ENCODE measurements at regions not wholly inside any gene's neighbourhood (a gene's known extent, or its start where the extent isn't known, plus 50 kb on each side); places are given as distances from the start of the nearest gene placed in this dataset.

- no peak for TF ChIP-seq CTCF (IDR thresholded peaks at IDR 0.05)
- no peak for TF ChIP-seq POLR2A (IDR thresholded peaks at IDR 0.05)
Measured at GRCh38 chr4:107490116-107490515, 229.9 kb downstream of the PAPSS1 start.
